ENCODE measurements at regions not wholly inside any gene's neighbourhood (a gene's known extent, or its start where the extent isn't known, plus 50 kb on each side); places are given as distances from the start of the nearest gene placed in this dataset.

- no peaks in the 10 kb centered on the region for H3K36me3 ChIP-seq (ENCODE audit: control insufficient read depth, insufficient read depth, low read length)
- Mint-ChIP-seq H3K4me3 (ENCODE audit: unreplicated experiment) (no peak overlapping the region), H3K36me3 (ENCODE audit: insufficient read depth, unreplicated experiment) (no peaks in the 10 kb centered on the region), H3K27ac (ENCODE audit: unreplicated experiment) (no peak overlapping the region), H3K27me3 (ENCODE audit: insufficient read depth, unreplicated experiment) (no peaks in the 10 kb centered on the region), H3K4me1 (ENCODE audit: low read depth, unreplicated experiment) (peaks cover 7% of the 10 kb centered on the region), H3K9me3 (ENCODE audit: unreplicated experiment) (peaks cover 17% of the 10 kb centered on the region)
- CTCF ChIA-PET = no interaction called here
- no peaks in the 10 kb centered on the region for H3K9me3 ChIP-seq
- TF ChIP-seq CTCF (IDR thresholded peaks at IDR 0.05; ENCODE audit: insufficient read depth in 1 of 2, low read depth in 1 of 2, low read length in 1 of 2, severe bottlenecking in 1 of 2, unreplicated experiment in 1 of 2) = no peak
- DNase-seq = no peak
- no TSS peak for BruUV-seq (replicated peaks)
- peaks cover 26% of the 10 kb centered on the region for H3K4me1 ChIP-seq
- no peak overlapping the region for H3K4me3 ChIP-seq (ENCODE audit: low read depth, low read length)
- POLR2A ChIA-PET = no interaction called here
- no peaks in the 10 kb centered on the region for H3K27me3 ChIP-seq (replicated peaks; ENCODE audit: control insufficient read depth, insufficient read depth, low read length)
- intact Hi-C loops (cut with micrococcal nuclease; ENCODE audit: unreplicated experiment) = loop anchor here (1.0 kb wide), 1 partner anchor 50 kb away; no protein-coding TSS in a partner anchor
Measured at GRCh38 chr7:19920705-19921104, 147.3 kb upstream of the TMEM196 start.

- peaks cover 7% of the 10 kb centered on the region for H3K4me1 Mint-ChIP-seq (ENCODE audit: low read depth, unreplicated experiment)
- H3K4me3 ChIP-seq (ENCODE audit: low read depth, low read length) = no peak overlapping the region
- H3K27me3 ChIP-seq (replicated peaks; ENCODE audit: control insufficient read depth, insufficient read depth, low read length) = no peaks in the 10 kb centered on the region
- intact Hi-C loops (cut with micrococcal nuclease; ENCODE audit: unreplicated experiment) = no loop called here
- DNase-seq = no peak
- H3K9me3 Mint-ChIP-seq (ENCODE audit: unreplicated experiment) = peaks cover 13% of the 10 kb centered on the region
- no TSS peak for BruUV-seq (replicated peaks)
- POLR2A ChIA-PET = no interaction called here
- no peaks in the 10 kb centered on the region for H3K9me3 ChIP-seq
- no peaks in the 10 kb centered on the region for H3K36me3 Mint-ChIP-seq (ENCODE audit: insufficient read depth, unreplicated experiment)
- no peaks in the 10 kb centered on the region for H3K27me3 Mint-ChIP-seq (ENCODE audit: insufficient read depth, unreplicated experiment)
- no peak for TF ChIP-seq CTCF (IDR thresholded peaks at IDR 0.05; ENCODE audit: insufficient read depth in 1 of 2, low read depth in 1 of 2, low read length in 1 of 2, severe bottlenecking in 1 of 2, unreplicated experiment in 1 of 2)
- no peak overlapping the region for H3K4me3 Mint-ChIP-seq (ENCODE audit: unreplicated experiment)
- peaks cover 30% of the 10 kb centered on the region for H3K4me1 ChIP-seq
- no peaks in the 10 kb centered on the region for H3K36me3 ChIP-seq (ENCODE audit: control insufficient read depth, insufficient read depth, low read length)
- CTCF ChIA-PET = no interaction called here
- no peak overlapping the region for H3K27ac Mint-ChIP-seq (ENCODE audit: unreplicated experiment)
Measured at GRCh38 chr7:19920166-19920565, 146.7 kb upstream of the TMEM196 start.

GRCh38 chr7:19919261-19920095 is 146.1 kb upstream of the TMEM196 start:
- Mint-ChIP-seq H3K9me3 (ENCODE audit: unreplicated experiment) (peaks cover 6% of the 10 kb centered on the region), H3K36me3 (ENCODE audit: insufficient read depth, unreplicated experiment) (no peaks in the 10 kb centered on the region), H3K4me3 (ENCODE audit: unreplicated experiment) (no peak overlapping the region), H3K27ac (ENCODE audit: unreplicated experiment) (no peak overlapping the region), H3K4me1 (ENCODE audit: low read depth, unreplicated experiment) (peaks cover 11% of the 10 kb centered on the region), H3K27me3 (ENCODE audit: insufficient read depth, unreplicated experiment) (no peaks in the 10 kb centered on the region)
- no peaks in the 10 kb centered on the region for H3K36me3 ChIP-seq (ENCODE audit: control insufficient read depth, insufficient read depth, low read length)
- intact Hi-C loops (cut with micrococcal nuclease; ENCODE audit: unreplicated experiment) = no loop called here
- CTCF ChIA-PET = no interaction called here
- POLR2A ChIA-PET = no interaction called here
- no peak for DNase-seq
- no peaks in the 10 kb centered on the region for H3K9me3 ChIP-seq
- no peak for TF ChIP-seq CTCF (IDR thresholded peaks at IDR 0.05; ENCODE audit: insufficient read depth in 1 of 2, low read depth in 1 of 2, low read length in 1 of 2, severe bottlenecking in 1 of 2, unreplicated experiment in 1 of 2)
- BruUV-seq (replicated peaks) = no TSS peak
- H3K27me3 ChIP-seq (replicated peaks; ENCODE audit: control insufficient read depth, insufficient read depth, low read length) = no peaks in the 10 kb centered on the region
- H3K4me3 ChIP-seq (ENCODE audit: low read depth, low read length) = no peak overlapping the region
- peaks cover 30% of the 10 kb centered on the region for H3K4me1 ChIP-seq
